Retinal pigment epithelial cell (primary cell): ENCODE measurements at regions not wholly inside any gene's neighbourhood (a gene's known extent, or its start where the extent isn't known, plus 50 kb on each side); places are given as distances from the start of the nearest gene placed in this dataset.
"Not testable (repeated sequence)": the region's sequence is repeated elsewhere in the genome, so short reads cannot be mapped to it uniquely, and the experiment has no call there.

Source experiments
- DNase-seq: peaks from one replicate; pipeline ENCODE4 v3.0.0-alpha.2; 2010; ENCODE audit warnings: low read depth
- H3K4me3 ChIP-seq: 2 replicates; pipeline ENCODE4 v1.5.1; 2011; ENCODE audit warnings: mild to moderate bottlenecking, low read length, control low read depth, moderate library complexity
- TF ChIP-seq, protein P1 (sequence below): conservative IDR thresholded peaks from 2 replicates; pipeline ENCODE4 v1.5.1; 2011; ENCODE audit warnings: low read depth, low read length, control low read depth, inconsistent platforms

GRCh38 chrX:138082896-138083295, 517.0 kb downstream of the ZIC3 start:
- no peak for DNase-seq
- H3K4me3 ChIP-seq = no peak overlapping the region
- TF ChIP-seq, protein P1, sequence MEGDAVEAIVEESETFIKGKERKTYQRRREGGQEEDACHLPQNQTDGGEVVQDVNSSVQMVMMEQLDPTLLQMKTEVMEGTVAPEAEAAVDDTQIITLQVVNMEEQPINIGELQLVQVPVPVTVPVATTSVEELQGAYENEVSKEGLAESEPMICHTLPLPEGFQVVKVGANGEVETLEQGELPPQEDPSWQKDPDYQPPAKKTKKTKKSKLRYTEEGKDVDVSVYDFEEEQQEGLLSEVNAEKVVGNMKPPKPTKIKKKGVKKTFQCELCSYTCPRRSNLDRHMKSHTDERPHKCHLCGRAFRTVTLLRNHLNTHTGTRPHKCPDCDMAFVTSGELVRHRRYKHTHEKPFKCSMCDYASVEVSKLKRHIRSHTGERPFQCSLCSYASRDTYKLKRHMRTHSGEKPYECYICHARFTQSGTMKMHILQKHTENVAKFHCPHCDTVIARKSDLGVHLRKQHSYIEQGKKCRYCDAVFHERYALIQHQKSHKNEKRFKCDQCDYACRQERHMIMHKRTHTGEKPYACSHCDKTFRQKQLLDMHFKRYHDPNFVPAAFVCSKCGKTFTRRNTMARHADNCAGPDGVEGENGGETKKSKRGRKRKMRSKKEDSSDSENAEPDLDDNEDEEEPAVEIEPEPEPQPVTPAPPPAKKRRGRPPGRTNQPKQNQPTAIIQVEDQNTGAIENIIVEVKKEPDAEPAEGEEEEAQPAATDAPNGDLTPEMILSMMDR = no peak

GRCh38 chrX:138110910-138111309, 545.0 kb downstream of the ZIC3 start:
- H3K4me3 ChIP-seq, DNase-seq: not testable (repeated sequence)

- no peak overlapping the region for H3K4me3 ChIP-seq
- DNase-seq = no peak
- TF ChIP-seq, protein P1 = no peak
Observed at GRCh38 chrX:138127314-138127713, 561.4 kb downstream of the ZIC3 start.

- no peak overlapping the region for H3K4me3 ChIP-seq
- TF ChIP-seq, protein P1 = peak; percentile 75
- DNase-seq = peak; percentile 3
Observed at GRCh38 chrX:138128027-138128671, 562.2 kb downstream of the ZIC3 start.

GRCh38 chrX:138150709-138151108, 560.8 kb downstream of the FGF13 start:
- TF ChIP-seq, protein P1 = peak; percentile 8
- no peak overlapping the region for H3K4me3 ChIP-seq
- DNase-seq = no peak

DNA sequence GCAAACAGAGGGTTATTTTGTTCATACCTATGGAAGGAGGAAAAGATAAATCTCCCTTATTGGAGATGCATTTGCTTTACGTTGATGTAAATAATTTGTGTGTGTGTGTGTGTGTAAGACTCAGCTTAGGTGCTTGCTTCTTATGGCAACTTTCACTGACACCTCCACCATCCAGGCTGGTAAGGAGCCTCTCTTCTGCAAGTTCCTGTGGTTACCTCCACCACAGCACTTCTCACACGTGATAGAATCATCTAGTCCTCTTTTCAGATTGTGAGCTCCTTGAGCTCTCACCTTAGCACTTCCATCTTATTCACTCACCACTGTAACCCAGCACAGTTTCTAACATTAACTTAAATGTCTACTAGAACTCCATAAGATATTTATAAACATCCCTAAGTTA, 553.7 kb downstream of the FGF13 start:
- H3K4me3 ChIP-seq = no peak overlapping the region
- no peak for DNase-seq
- TF ChIP-seq, protein P1 = no peak

- TF ChIP-seq, protein P1 = peak; percentile 55
- no peak for DNase-seq
- no peak overlapping the region for H3K4me3 ChIP-seq
Observed at GRCh38 chrX:138191998-138192397, 519.5 kb downstream of the FGF13 start.
